ENCODE measurements at regions not wholly inside any gene's neighbourhood (a gene's known extent, or its start where the extent isn't known, plus 50 kb on each side); places are given as distances from the start of the nearest gene placed in this dataset.

DNA sequence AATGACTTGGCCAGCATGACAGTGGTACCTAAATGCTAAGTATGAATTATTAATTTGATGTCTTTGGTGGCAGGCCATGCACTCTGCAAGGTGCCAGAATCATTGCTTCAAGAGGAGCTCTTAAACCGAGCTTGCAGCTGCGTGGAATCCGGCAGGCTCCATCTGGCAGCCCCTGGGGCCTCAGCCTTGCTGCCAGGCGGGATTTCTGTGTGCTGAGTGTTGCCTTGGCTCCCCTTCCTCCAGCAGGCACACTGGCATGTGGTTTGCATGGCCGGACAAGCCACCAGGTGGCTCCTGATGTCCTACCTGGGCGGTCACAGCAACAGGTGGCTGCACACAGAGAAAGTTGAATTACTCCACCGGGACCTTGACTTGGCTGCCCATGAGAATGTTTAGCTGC lies 155.4 kb downstream of the URB2 start:
- no peak overlapping the region for H3K27ac ChIP-seq (ENCODE audit: low read depth in 1 of 2, low read length in 1 of 2)
- no peaks in the 10 kb centered on the region for H3K27me3 ChIP-seq (ENCODE audit: control insufficient read depth in 2 of 2, insufficient read depth in 1 of 2, low read length in 1 of 2)
- no peaks in the 10 kb centered on the region for H3K4me1 ChIP-seq (ENCODE audit: control insufficient read depth in 2 of 2, insufficient read depth in 2 of 2, low read length in 2 of 2)
- 77% methylated on average over 7 of the region's 7 CpGs for WGBS
- H3K4me3 ChIP-seq (ENCODE audit: low read length in 2 of 2) = no peak overlapping the region
- no peaks in the 10 kb centered on the region for H3K36me3 ChIP-seq (ENCODE audit: control insufficient read depth in 2 of 2, insufficient read depth in 2 of 2, low read length in 1 of 2)
- no peaks in the 10 kb centered on the region for H3K9me3 ChIP-seq (ENCODE audit: control insufficient read depth in 2 of 2, insufficient read depth in 1 of 2, low read length in 1 of 2)
- no peak for DNase-seq (ENCODE audit: low read depth in 6 of 9, low spot score in 9 of 9)

DNA sequence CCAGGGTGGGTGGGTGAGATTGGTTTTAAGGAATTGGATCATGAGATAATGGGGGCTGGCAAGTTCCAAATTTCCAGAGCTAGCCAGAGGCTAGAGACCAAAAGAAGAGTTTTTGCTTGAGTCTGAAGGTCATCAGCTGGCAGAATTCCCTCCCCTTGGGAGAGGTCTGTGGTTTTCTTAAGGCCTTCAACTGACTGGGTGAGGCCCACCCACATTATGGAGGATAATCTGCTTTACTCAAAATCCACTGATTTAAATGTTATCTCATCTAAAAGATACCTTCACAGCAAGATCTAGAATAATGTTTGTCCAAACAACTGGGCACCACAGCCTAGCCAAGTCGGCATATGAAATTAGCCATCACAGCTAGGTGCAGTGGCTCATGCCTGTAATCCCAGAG lies 156.4 kb downstream of the URB2 start:
- DNase-seq (ENCODE audit: low read depth in 6 of 9, low spot score in 9 of 9) = no peak
- WGBS = 95% methylated on average over 1 of the region's 1 CpG
- Histone ChIP-seq H3K4me3 (ENCODE audit: low read length in 2 of 2) (no peak overlapping the region), H3K4me1 (ENCODE audit: control insufficient read depth in 2 of 2, insufficient read depth in 2 of 2, low read length in 2 of 2) (no peaks in the 10 kb centered on the region), H3K36me3 (ENCODE audit: control insufficient read depth in 2 of 2, insufficient read depth in 2 of 2, low read length in 1 of 2) (no peaks in the 10 kb centered on the region), H3K27ac (ENCODE audit: low read depth in 1 of 2, low read length in 1 of 2) (no peak overlapping the region), H3K27me3 (ENCODE audit: control insufficient read depth in 2 of 2, insufficient read depth in 1 of 2, low read length in 1 of 2) (no peaks in the 10 kb centered on the region), H3K9me3 (ENCODE audit: control insufficient read depth in 2 of 2, insufficient read depth in 1 of 2, low read length in 1 of 2) (no peaks in the 10 kb centered on the region)

DNA sequence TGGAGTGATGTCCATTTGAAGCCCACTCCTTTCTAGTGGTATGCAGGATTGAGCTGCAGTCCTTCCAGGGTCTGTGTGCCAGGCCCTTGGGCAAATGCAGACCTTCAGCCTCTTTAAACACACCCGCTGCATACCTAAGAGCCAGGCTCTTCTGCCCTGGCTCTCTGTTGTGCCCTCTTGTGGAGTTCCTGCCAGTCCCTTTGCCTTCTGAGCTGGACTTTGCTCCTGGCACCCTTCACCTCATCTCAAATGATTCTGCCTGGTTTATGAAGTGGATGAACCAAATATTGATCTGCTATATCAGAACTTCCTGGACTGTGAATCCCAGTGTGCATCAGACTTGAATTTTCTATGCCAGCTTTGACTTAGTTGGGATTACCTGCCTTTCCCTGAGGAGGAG lies 158.8 kb downstream of the URB2 start:
- no peak overlapping the region for H3K27ac ChIP-seq (ENCODE audit: low read depth in 1 of 2, low read length in 1 of 2)
- H3K27me3 ChIP-seq (ENCODE audit: control insufficient read depth in 2 of 2, insufficient read depth in 1 of 2, low read length in 1 of 2) = no peaks in the 10 kb centered on the region
- peaks cover 0 to 1% of the 10 kb centered on the region in 2 donors for H3K9me3 ChIP-seq (ENCODE audit: control insufficient read depth in 2 of 2, insufficient read depth in 1 of 2, low read length in 1 of 2)
- no peak overlapping the region for H3K4me3 ChIP-seq (ENCODE audit: low read length in 2 of 2)
- no peaks in the 10 kb centered on the region for H3K36me3 ChIP-seq (ENCODE audit: control insufficient read depth in 2 of 2, insufficient read depth in 2 of 2, low read length in 1 of 2)
- 95% methylated on average over 1 of the region's 1 CpG for WGBS
- H3K4me1 ChIP-seq (ENCODE audit: control insufficient read depth in 2 of 2, insufficient read depth in 2 of 2, low read length in 2 of 2) = no peaks in the 10 kb centered on the region
- DNase-seq (ENCODE audit: low read depth in 6 of 9, low spot score in 9 of 9) = no peak

DNA sequence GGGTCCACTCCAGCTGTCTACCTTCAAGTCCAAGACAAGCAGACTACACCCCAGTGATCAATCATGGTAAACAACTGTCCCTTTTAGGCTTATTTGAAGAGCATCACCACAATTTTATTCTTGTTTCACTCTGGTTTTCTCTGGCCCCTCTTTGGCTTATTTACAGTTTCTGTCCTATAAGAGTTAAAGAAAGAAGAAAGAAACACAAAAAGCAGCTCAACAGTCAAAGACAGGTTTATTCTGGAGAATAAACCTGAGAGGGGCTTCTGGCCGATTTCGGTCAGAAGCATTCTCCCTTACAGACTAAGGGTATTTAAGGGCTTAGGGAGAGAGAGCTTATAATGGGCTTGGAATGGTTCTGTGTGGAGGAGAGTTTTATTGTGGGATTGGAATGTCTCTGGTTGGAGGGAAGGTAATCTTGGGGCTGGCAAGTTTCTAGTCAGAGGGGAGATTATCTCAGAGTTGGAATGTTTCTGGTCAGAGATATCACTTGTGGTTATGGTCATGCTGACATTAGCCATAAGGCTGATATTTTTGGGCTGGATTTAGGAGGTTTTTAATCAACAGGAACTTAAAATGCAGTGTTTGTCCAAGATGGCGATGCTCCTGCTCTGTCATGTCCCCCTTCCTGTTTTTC lies 161.0 kb downstream of the URB2 start:
- H3K4me3 ChIP-seq (ENCODE audit: low read length in 2 of 2) = no peak overlapping the region
- H3K27me3 ChIP-seq (ENCODE audit: control insufficient read depth in 2 of 2, insufficient read depth in 1 of 2, low read length in 1 of 2) = no peaks in the 10 kb centered on the region
- H3K4me1 ChIP-seq (ENCODE audit: control insufficient read depth in 2 of 2, insufficient read depth in 2 of 2, low read length in 2 of 2) = no peaks in the 10 kb centered on the region
- DNase-seq (ENCODE audit: low read depth in 6 of 9, low spot score in 9 of 9) = no peak
- 97% methylated on average over 3 of the region's 3 CpGs for whole genome bisulfite sequencing
- peaks cover 0 to 1% of the 10 kb centered on the region in 2 donors for H3K9me3 ChIP-seq (ENCODE audit: control insufficient read depth in 2 of 2, insufficient read depth in 1 of 2, low read length in 1 of 2)
- no peaks in the 10 kb centered on the region for H3K36me3 ChIP-seq (ENCODE audit: control insufficient read depth in 2 of 2, insufficient read depth in 2 of 2, low read length in 1 of 2)
- no peak overlapping the region for H3K27ac ChIP-seq (ENCODE audit: low read depth in 1 of 2, low read length in 1 of 2)

DNA sequence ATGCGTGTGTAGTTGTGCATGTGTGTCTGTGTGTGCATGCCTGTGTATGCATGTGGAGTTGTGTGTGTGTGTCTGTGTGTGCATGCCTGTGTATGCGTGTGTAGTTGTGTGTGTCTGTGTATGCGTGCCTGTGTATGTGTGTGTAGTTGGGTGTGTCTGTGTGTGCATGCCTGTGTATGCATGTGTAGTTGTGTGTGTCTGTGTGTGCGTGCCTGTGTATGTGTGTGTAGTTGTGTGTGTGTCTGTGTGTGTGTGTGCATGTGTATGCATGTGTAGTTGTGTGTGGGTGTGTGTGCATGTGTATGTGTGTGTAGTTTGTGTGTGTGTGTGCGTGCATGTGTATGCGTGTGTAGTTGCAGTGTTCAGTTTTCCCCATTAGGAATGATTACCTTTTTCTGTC lies 162.0 kb downstream of the URB2 start:
- H3K4me3 ChIP-seq (ENCODE audit: low read length in 2 of 2) = no peak overlapping the region
- H3K27ac ChIP-seq (ENCODE audit: low read depth in 1 of 2, low read length in 1 of 2) = no peak overlapping the region
- no peaks in the 10 kb centered on the region for H3K27me3 ChIP-seq (ENCODE audit: control insufficient read depth in 2 of 2, insufficient read depth in 1 of 2, low read length in 1 of 2)
- no peak for DNase-seq (ENCODE audit: low read depth in 6 of 9, low spot score in 9 of 9)
- H3K36me3 ChIP-seq (ENCODE audit: control insufficient read depth in 2 of 2, insufficient read depth in 2 of 2, low read length in 1 of 2) = no peaks in the 10 kb centered on the region
- H3K4me1 ChIP-seq (ENCODE audit: control insufficient read depth in 2 of 2, insufficient read depth in 2 of 2, low read length in 2 of 2) = no peaks in the 10 kb centered on the region
- peaks cover 0 to 1% of the 10 kb centered on the region in 2 donors for H3K9me3 ChIP-seq (ENCODE audit: control insufficient read depth in 2 of 2, insufficient read depth in 1 of 2, low read length in 1 of 2)
- 98% methylated on average over 6 of the region's 6 CpGs for WGBS

DNA sequence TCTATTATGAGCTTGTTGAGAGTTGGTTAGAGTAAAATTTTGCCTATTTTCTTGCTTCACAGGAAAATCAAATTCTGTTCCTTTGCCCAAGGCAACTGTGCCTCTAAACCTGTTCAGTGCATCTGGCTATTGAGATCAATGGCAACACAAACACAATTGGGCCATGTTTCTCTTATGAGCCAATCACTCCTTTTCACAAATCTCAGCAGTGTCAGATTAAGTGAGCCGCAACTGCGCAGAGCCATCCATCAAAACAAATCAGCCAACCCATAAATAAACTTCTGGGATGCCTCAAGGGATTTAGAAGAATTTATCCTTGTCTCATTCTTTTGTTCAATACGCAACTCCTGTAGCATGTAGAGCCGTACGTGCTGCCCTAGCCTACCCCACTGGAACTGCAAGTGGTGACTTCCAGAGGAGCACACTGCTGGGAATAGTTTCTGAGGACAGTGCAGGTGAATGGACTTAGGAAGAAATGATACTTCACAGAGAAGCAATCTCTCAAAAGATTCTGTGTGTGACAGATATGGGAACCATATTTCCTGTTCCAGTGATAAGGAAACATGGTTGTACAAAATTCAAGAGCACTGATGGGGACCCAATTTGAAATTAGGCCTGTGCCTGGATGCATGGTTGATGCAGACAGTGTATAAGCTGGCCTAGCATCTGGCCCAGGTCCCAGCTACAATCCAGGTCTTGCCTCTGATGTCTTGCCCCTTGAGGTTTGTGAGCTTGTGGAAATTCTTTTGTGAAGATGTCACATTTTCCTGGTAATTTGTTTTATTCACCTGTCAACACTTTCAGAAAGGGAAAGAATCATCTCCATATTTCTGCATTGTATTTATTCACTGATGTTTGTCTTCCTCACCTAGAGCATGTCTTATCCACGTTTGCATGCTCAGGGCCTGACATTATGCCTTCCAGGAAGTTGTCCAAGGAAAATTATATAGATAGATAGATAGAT lies 166.2 kb downstream of the URB2 start:
- no peak for DNase-seq (ENCODE audit: low read depth in 6 of 9, low spot score in 9 of 9)
- 95% methylated on average over 6 of the region's 6 CpGs for WGBS
- H3K27ac ChIP-seq (ENCODE audit: low read depth in 1 of 2, low read length in 1 of 2) = no peak overlapping the region
- H3K4me1 ChIP-seq (ENCODE audit: control insufficient read depth in 2 of 2, insufficient read depth in 2 of 2, low read length in 2 of 2) = peaks cover 0 to 3% of the 10 kb centered on the region in 2 donors
- no peaks in the 10 kb centered on the region for H3K27me3 ChIP-seq (ENCODE audit: control insufficient read depth in 2 of 2, insufficient read depth in 1 of 2, low read length in 1 of 2)
- H3K9me3 ChIP-seq (ENCODE audit: control insufficient read depth in 2 of 2, insufficient read depth in 1 of 2, low read length in 1 of 2) = peaks cover 0 to 1% of the 10 kb centered on the region in 2 donors
- H3K36me3 ChIP-seq (ENCODE audit: control insufficient read depth in 2 of 2, insufficient read depth in 2 of 2, low read length in 1 of 2) = no peaks in the 10 kb centered on the region
- H3K4me3 ChIP-seq (ENCODE audit: low read length in 2 of 2) = no peak overlapping the region

DNA sequence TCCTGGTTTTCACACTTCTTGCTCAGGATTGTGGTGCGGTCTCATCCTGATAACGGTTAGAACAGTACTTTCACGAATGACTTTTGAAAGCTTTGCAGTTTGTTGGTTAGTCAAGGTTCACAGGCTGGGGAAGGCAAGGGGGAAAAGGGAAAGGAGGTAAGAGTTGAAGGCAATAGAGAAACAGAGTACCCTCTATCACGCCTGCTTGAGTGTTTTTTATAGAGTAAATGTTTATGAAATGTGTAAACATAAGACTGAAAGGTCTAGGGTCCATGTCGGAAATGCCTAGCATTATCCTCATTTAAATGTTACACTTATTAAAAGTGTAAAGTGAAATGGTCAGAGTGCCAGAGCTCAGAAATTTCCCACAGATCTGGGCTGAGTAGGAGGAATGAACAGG lies 167.4 kb downstream of the URB2 start:
- Histone ChIP-seq H3K4me1 (ENCODE audit: control insufficient read depth in 2 of 2, insufficient read depth in 2 of 2, low read length in 2 of 2) (peaks cover 0 to 3% of the 10 kb centered on the region in 2 donors), H3K9me3 (ENCODE audit: control insufficient read depth in 2 of 2, insufficient read depth in 1 of 2, low read length in 1 of 2) (peaks cover 0 to 4% of the 10 kb centered on the region in 2 donors), H3K27ac (ENCODE audit: low read depth in 1 of 2, low read length in 1 of 2) (no peak overlapping the region), H3K4me3 (ENCODE audit: low read length in 2 of 2) (no peak overlapping the region), H3K27me3 (ENCODE audit: control insufficient read depth in 2 of 2, insufficient read depth in 1 of 2, low read length in 1 of 2) (no peaks in the 10 kb centered on the region), H3K36me3 (ENCODE audit: control insufficient read depth in 2 of 2, insufficient read depth in 2 of 2, low read length in 1 of 2) (no peaks in the 10 kb centered on the region)
- DNase-seq (ENCODE audit: low read depth in 6 of 9, low spot score in 9 of 9) = no peak
- 97% methylated on average over 5 of the region's 5 CpGs for WGBS

DNA sequence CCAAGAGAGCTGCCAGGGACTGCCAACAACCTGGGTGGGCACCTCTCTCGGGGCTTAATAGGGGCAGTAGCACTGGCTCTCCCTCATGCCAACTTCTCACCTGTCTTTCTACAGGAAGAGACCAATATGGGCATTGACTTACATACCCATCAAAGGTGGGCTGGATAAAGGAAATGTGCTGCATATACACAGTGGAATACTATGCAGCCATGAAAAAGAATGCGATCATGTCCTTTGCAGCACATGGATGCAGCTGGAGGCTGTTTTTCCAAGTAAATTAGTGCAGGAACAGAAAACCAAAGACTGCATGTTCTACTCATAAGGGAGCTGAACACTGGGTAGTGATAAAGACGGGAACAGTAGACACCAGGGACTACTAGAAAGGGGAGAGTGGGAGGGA lies 172.5 kb downstream of the URB2 start:
- H3K36me3 ChIP-seq (ENCODE audit: control insufficient read depth in 2 of 2, insufficient read depth in 2 of 2, low read length in 1 of 2) = no peaks in the 10 kb centered on the region
- H3K27ac ChIP-seq (ENCODE audit: low read depth in 1 of 2, low read length in 1 of 2) = no peak overlapping the region
- no peak overlapping the region for H3K4me3 ChIP-seq (ENCODE audit: low read length in 2 of 2)
- peaks cover 0 to 9% of the 10 kb centered on the region in 2 donors for H3K9me3 ChIP-seq (ENCODE audit: control insufficient read depth in 2 of 2, insufficient read depth in 1 of 2, low read length in 1 of 2)
- 96% methylated on average over 3 of the region's 3 CpGs for WGBS
- DNase-seq (ENCODE audit: low read depth in 6 of 9, low spot score in 9 of 9) = no peak
- H3K27me3 ChIP-seq (ENCODE audit: control insufficient read depth in 2 of 2, insufficient read depth in 1 of 2, low read length in 1 of 2) = no peaks in the 10 kb centered on the region
- peaks cover 7 to 15% of the 10 kb centered on the region in 2 donors for H3K4me1 ChIP-seq (ENCODE audit: control insufficient read depth in 2 of 2, insufficient read depth in 2 of 2, low read length in 2 of 2)

DNA sequence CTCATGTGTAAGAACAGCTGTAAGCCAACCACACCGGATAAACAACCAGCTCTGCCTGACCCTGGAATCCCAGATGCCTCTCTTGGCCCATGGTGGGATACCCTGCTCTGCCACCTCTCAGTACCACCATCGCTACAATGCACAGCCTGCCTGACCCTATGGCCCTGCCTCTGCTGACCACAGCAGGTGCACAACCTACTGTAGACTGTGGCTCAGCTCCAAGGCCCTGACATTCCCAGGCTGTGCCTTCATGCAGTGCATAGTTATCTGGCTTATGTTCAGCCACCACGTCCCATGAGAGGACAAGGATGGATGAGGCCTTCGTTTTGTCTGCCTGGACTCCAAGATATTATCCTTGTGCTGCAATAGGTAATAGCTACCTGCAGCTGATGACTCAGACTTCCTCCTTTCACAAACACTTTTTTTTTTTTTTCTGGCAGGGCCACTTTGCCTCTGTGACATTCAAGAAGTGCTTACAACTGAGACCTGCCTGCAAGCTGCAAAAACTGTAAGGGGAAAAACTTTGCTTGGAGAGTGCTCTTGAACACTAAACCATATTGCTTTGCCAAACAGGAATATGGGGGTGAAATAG lies 177.7 kb downstream of the URB2 start:
- Histone ChIP-seq H3K27me3 (ENCODE audit: control insufficient read depth in 2 of 2, insufficient read depth in 1 of 2, low read length in 1 of 2) (no peaks in the 10 kb centered on the region), H3K9me3 (ENCODE audit: control insufficient read depth in 2 of 2, insufficient read depth in 1 of 2, low read length in 1 of 2) (peaks cover 0 to 25% of the 10 kb centered on the region in 2 donors), H3K27ac (ENCODE audit: low read depth in 1 of 2, low read length in 1 of 2) (peak overlapping the region; percentile 2 to 5), H3K4me1 (ENCODE audit: control insufficient read depth in 2 of 2, insufficient read depth in 2 of 2, low read length in 2 of 2) (peaks cover 4 to 17% of the 10 kb centered on the region in 2 donors), H3K4me3 (ENCODE audit: low read length in 2 of 2) (no peak overlapping the region), H3K36me3 (ENCODE audit: control insufficient read depth in 2 of 2, insufficient read depth in 2 of 2, low read length in 1 of 2) (no peaks in the 10 kb centered on the region)
- DNase-seq (ENCODE audit: low read depth in 6 of 9, low spot score in 9 of 9) = peak in 1 of 9 donors; percentile 13
- 94% methylated on average over 4 of the region's 4 CpGs for WGBS

All from thymus (tissue), 11 donors.